Activated CD4-positive, alpha-beta T cell treated with anti-CD3 and anti-CD28 coated beads, Interleukin-2, amount 50 U/mL, for 1 hour (primary cell): ENCODE measurements at regions not wholly inside any gene's neighbourhood (a gene's known extent, or its start where the extent isn't known, plus 50 kb on each side); places are given as distances from the start of the nearest gene placed in this dataset.
A peak's percentile ranks its signal among the peaks of the same experiment; 100 is the strongest.
"Not testable (repeated sequence)": the region's sequence is repeated elsewhere in the genome, so short reads cannot be mapped to it uniquely, and the experiment has no call there.

Source experiments
- DNase-seq: peaks from one replicate; pipeline ENCODE4 v3.0.0-alpha.2; 2020

DNA sequence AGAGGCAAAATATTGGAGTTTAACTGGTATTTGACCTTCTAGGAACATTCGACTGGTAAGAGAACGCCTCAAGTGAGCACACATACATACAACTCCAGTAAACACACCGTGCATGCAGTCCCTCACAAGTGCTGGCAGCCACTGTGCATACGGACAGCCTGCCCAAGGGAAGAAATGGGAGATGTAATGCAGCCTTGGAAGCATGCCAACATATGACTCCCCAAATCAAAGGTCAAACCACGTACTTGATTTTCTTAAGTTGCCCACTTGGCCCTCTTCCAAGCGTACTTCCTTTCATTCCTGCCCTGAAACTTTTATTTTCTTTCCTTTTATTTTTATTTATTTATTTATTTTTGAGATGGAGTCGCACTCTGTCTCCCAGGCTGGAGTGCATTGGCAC, 206.6 kb downstream of the SPRY1 start:
- no peak for DNase-seq

DNA sequence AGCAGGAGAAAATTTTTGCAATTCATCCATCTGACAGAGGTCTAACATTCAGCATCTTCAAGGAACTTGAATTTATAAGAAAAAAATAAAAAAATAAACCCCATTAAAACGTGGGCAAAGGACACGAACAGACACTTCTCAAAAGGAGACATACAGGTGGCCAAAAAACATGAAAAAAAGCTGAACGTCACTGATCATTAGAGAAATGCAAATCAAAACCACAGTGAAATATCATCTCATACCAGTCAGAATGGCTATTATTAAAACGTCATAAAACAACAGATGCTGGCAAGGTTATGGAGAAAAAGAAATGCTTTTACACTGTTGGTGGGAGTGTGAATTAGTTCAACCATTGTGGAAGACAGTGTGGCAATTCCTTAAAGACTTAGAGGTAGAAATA, 209.2 kb downstream of the SPRY1 start:
- DNase-seq = not testable (repeated sequence)

DNA sequence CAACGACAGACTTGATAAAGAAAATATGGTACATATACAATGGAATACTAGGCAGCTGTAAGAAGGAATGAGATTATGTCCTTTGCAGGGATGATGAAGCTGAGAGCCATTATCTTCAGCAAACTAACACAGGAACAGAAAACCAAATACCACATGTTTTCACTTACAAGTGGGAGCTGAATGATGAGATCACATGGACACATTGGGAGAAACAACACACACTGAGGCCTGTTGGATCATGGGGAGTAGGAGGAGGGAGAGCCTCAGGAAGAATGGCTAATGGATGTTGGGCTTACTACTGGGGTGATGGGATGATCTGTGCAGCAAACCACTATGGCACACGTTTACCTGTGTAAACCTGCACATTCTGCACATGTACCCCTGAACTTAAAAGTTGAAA, 209.7 kb downstream of the SPRY1 start:
- DNase-seq = no peak

- DNase-seq = no peak
Observed at GRCh38 chr4:123606946-123607542, 210.4 kb downstream of the SPRY1 start.

GRCh38 chr4:123609829-123610228, 213.2 kb downstream of the SPRY1 start:
- no peak for DNase-seq

- DNase-seq = no peak
Observed at GRCh38 chr4:123613586-123614344, 217.2 kb downstream of the SPRY1 start.

DNA sequence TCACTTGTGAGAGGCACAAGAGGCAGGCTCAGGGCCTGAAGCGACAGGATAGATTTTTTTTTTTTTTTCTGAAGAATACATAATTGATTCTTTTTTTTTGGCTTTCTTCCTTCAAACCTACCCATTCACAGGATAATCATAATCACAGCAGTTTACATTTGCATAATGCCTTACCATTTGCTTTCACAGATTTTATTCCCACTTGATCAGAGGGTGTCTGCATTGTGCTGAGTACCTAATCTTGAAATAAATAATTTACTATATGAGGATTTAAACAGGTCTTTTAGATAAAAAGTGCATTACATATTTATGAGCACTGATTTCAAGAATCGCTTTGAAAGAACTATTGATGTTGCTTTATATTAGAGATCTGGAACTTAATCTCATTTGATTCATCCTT, 219.3 kb downstream of the SPRY1 start:
- DNase-seq = no peak

DNA sequence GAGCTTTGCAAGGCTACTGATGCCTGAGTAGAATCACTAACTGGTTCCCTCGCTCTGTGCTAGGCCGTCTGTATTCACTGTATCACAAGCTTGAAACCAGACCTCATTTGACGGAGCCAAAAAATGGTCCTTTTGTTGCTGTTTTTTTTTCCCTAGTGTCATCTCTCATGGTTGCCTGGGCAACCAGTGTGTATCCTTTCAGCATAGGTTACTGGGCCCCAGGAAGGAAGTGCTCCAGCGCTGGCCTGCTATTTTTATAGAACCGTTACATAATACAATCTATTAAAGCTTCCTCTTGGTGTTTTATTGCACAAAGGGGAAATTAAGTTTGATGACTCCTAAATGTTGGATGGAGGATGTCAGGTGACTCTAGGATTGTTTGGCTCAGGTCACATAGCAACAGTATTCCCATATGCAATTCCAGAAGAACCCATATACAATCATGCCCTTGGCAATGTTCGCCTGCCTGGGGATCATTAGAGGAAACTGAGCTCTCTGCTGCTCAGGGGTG, 220.4 kb downstream of the SPRY1 start:
- peak; percentile 40 for DNase-seq

GRCh38 chr4:123617791-123618190, 221.2 kb downstream of the SPRY1 start:
- no peak for DNase-seq

DNA sequence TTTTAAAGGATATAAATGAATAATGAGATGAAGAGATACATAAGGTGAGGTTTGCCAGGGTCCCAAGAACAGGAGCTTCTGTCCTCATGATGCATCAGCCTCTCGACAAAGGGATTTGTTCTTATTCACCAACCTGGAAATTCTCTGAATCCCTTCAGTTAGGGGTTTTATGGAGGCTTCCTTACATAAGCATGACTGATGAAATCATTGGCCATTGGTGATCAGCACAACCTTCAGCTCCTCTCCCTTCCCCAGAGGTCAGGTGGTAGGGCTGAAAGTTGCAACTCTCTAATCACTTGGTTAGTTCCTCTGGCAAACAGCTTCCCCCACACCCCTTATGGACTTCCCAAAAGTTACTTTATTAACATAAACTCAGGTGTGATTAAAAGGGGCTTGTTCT, 222.0 kb downstream of the SPRY1 start:
- no peak for DNase-seq

GRCh38 chr4:123619326-123619725, 222.7 kb downstream of the SPRY1 start:
- no peak for DNase-seq

- DNase-seq = no peak
Observed at GRCh38 chr4:123619895-123620294, 223.3 kb downstream of the SPRY1 start.

GRCh38 chr4:123621072-123621705, 224.6 kb downstream of the SPRY1 start:
- DNase-seq = no peak

- DNase-seq = no peak
Observed at GRCh38 chr4:123622572-123622971, 226.0 kb downstream of the SPRY1 start.

GRCh38 chr4:123623611-123624010, 227.0 kb downstream of the SPRY1 start:
- no peak for DNase-seq

DNA sequence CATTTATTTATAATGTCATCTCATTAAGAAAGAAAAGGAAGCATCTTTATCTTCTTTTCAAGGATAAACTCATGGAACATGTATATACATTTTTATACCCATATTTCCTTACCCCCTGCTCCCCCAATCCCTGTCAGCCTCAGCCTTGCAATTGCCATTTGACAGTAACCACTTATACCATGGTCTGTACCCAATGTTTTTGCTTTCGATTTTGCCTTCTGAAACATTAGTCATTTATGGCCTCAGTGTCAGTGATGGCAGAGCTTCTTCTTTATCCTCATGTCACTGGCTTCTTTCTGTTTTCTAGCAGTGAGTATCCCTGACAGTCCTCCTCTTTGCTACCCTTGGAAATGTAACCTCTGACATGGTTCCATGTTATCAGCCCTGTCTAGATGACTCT, 228.4 kb downstream of the SPRY1 start:
- DNase-seq = no peak

- no peak for DNase-seq
Observed at GRCh38 chr4:123628288-123628687, 231.7 kb downstream of the SPRY1 start.

DNA sequence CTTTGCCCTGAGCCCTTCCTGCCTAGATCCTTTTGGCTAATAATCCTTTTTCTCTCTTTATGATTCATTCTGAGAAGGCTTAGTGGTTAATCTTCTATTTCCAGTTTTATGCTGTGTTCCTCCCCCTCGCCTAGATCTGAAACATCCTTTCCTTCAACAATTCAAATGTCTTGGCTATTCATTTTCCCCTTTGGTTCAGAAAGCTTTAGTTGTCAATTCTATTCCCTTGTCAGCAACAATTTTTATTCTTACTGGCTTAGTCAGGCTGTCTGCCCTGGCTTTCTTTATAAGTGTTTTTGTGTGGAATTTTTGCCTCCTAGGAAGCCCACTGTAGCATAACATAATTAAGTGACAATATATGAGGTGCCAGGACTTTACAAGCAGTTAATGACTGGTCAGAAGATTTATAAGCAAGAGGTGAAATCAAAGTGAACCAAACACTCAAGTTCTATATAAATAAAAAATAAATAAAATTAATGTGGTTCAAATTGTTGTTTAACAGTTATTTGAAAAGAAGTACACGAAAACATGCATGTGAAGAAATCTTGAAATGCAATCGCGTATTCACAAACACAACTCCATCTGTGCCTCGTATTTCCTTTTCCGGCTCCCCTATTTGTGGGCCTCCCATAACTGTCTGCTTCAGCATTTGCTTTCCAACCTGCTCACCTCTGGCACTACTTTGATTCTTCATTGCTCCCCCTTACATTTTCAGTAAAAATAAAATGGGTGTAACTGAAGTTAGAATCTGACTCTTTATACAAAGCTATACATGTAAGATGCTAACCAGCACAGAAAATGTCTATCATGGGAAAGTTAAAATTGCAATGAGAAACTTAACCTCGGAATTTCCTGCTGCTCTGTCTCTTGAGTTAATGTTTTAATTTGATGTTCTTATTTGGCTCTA, 235.4 kb downstream of the SPRY1 start:
- no peak for DNase-seq

DNA sequence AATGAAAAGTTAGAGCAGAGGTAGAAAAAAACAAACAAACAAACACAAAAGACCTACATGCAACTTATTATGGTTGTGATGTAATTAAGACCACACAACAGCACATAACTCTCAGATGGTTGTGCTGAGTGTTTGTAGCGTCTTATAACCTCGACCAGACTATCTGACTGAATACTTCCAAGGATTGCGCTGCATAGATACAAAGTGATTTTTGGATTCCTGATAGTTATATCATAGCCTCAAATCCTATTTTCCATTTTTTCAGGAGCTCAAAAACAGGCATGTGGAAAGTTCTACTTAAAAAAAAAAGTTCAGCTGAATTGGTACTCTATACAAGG, 236.1 kb downstream of the SPRY1 start:
- no peak for DNase-seq

GRCh38 chr4:123638834-123639233, 242.2 kb downstream of the SPRY1 start:
- DNase-seq = no peak

- DNase-seq = no peak
Observed at GRCh38 chr4:123640271-123640670, 243.7 kb downstream of the SPRY1 start.

DNA sequence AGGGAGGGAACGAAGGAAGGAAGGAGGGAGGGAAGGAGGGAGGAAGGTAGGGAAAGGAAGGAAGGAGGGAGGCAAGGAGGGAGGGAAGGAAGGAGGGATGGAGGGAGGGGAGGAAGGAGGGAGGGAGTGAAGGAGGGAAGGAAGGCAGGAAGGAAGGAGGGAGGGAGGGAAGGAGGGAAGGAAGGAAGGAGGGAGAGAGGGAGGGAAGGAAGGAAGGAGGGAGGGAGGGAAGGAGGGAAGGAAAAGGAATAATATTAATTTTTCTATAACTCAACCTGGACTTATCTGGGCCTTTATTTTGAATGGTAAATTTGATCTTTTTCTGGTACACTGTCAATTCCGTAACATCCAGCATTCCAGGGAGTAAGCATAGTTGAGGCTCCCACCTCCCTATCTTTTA, 244.2 kb downstream of the SPRY1 start:
- DNase-seq = no peak

- DNase-seq = no peak
Observed at GRCh38 chr4:123643691-123644090, 247.1 kb downstream of the SPRY1 start.
